ENCODE measurements at regions not wholly inside any gene's neighbourhood (a gene's known extent, or its start where the extent isn't known, plus 50 kb on each side); places are given as distances from the start of the nearest gene placed in this dataset.

DNA sequence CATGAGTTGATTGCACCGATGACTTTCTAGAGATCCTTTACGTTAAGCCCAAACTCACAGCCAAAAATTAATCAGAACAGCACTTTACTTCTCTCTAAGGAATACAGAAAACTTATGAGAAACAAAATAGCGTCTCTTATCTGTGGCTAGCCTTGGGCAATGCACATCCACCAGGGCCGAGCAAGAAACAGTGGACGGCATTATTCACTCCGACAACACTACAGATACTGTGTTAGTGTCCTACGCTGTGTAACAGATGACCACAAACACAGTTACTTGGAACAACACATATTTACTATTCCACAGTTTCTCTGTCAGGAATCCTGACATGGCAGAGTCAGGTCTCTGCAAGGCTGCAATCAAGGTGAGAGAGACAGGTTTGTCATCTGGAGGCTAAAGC lies 598.3 kb upstream of the ADARB2 start (continued):
- TF ChIP-seq EZH2 (IDR thresholded peaks at IDR 0.05; ENCODE audit: low read depth, unreplicated experiment) (no peak), EZH2phosphoT487 (IDR thresholded peaks at IDR 0.05; ENCODE audit: unreplicated experiment) (no peak), POLR2AphosphoS5 (IDR thresholded peaks at IDR 0.05; ENCODE audit: low read depth) (no peak), ZNF114 (CRISPR knock-in tag; IDR thresholded peaks at IDR 0.05) (no peak), CTCF (conservative IDR thresholded peaks at IDR 0.05; ENCODE audit: low read depth in 2 of 2) (no peak)
- TF ChIP-seq, protein P1, sequence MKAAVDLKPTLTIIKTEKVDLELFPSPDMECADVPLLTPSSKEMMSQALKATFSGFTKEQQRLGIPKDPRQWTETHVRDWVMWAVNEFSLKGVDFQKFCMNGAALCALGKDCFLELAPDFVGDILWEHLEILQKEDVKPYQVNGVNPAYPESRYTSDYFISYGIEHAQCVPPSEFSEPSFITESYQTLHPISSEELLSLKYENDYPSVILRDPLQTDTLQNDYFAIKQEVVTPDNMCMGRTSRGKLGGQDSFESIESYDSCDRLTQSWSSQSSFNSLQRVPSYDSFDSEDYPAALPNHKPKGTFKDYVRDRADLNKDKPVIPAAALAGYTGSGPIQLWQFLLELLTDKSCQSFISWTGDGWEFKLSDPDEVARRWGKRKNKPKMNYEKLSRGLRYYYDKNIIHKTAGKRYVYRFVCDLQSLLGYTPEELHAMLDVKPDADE (IDR thresholded peaks at IDR 0.05): no peak

DNA sequence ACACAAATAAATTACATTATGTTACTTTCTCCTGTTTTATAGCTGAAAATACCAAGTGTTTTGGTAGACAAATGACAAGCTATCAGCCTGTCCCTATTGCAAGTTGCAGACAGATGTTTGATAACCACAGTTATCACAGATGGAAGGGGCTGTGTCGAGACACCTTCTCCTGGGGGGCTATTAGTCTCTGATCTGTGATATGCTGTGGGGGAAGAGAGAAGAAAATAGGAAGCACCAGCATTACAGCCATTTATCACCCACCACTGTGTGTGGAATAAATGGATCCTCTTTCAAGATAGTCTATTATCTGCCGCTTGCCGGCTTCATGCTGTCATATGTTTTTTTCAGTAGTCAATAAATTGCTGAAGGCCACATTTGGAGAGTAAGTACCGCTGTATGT lies 597.2 kb upstream of the ADARB2 start:
- Histone ChIP-seq H2AFZ (no peak overlapping the region), H3K79me2 (replicated peaks; ENCODE audit: insufficient read depth) (no peaks in the 10 kb centered on the region), H3K4me3 (no peak overlapping the region), H3K27me3 (ENCODE audit: insufficient read depth) (no peaks in the 10 kb centered on the region), H3K4me2 (no peak overlapping the region), H3K4me1 (ENCODE audit: insufficient read depth) (no peaks in the 10 kb centered on the region), H3K9me2 (ENCODE audit: insufficient read depth) (peaks cover 2% of the 10 kb centered on the region; the same call in 1 of the 2 replicates), H3K36me3 (ENCODE audit: insufficient read depth) (no peaks in the 10 kb centered on the region), H3K27ac (ENCODE audit: low read depth) (no peak overlapping the region), H3F3A (replicated peaks; ENCODE audit: low read depth) (no peaks in the 10 kb centered on the region), H4K20me1 (replicated peaks; ENCODE audit: insufficient read depth) (no peaks in the 10 kb centered on the region)
- Mint-ChIP-seq H3K4me1 (no peaks in the 10 kb centered on the region), H3K4me3 (no peak overlapping the region), H3K27ac (no peak overlapping the region), H3K27me3 (ENCODE audit: insufficient read depth, low read depth, poor library complexity) (peaks cover 4% of the 10 kb centered on the region), H3K9me3 (peaks cover 4% of the 10 kb centered on the region; the same call in 1 of the 3 replicates), H3K36me3 (ENCODE audit: low read depth) (no peaks in the 10 kb centered on the region)
- no peak for ATAC-seq
- no peak for DNase-seq (ENCODE audit: low spot score)
- no peak for TF ChIP-seq ZNF331 (CRISPR knock-in tag; IDR thresholded peaks at IDR 0.05; ENCODE audit: low read depth)
- TF ChIP-seq, protein P2, sequence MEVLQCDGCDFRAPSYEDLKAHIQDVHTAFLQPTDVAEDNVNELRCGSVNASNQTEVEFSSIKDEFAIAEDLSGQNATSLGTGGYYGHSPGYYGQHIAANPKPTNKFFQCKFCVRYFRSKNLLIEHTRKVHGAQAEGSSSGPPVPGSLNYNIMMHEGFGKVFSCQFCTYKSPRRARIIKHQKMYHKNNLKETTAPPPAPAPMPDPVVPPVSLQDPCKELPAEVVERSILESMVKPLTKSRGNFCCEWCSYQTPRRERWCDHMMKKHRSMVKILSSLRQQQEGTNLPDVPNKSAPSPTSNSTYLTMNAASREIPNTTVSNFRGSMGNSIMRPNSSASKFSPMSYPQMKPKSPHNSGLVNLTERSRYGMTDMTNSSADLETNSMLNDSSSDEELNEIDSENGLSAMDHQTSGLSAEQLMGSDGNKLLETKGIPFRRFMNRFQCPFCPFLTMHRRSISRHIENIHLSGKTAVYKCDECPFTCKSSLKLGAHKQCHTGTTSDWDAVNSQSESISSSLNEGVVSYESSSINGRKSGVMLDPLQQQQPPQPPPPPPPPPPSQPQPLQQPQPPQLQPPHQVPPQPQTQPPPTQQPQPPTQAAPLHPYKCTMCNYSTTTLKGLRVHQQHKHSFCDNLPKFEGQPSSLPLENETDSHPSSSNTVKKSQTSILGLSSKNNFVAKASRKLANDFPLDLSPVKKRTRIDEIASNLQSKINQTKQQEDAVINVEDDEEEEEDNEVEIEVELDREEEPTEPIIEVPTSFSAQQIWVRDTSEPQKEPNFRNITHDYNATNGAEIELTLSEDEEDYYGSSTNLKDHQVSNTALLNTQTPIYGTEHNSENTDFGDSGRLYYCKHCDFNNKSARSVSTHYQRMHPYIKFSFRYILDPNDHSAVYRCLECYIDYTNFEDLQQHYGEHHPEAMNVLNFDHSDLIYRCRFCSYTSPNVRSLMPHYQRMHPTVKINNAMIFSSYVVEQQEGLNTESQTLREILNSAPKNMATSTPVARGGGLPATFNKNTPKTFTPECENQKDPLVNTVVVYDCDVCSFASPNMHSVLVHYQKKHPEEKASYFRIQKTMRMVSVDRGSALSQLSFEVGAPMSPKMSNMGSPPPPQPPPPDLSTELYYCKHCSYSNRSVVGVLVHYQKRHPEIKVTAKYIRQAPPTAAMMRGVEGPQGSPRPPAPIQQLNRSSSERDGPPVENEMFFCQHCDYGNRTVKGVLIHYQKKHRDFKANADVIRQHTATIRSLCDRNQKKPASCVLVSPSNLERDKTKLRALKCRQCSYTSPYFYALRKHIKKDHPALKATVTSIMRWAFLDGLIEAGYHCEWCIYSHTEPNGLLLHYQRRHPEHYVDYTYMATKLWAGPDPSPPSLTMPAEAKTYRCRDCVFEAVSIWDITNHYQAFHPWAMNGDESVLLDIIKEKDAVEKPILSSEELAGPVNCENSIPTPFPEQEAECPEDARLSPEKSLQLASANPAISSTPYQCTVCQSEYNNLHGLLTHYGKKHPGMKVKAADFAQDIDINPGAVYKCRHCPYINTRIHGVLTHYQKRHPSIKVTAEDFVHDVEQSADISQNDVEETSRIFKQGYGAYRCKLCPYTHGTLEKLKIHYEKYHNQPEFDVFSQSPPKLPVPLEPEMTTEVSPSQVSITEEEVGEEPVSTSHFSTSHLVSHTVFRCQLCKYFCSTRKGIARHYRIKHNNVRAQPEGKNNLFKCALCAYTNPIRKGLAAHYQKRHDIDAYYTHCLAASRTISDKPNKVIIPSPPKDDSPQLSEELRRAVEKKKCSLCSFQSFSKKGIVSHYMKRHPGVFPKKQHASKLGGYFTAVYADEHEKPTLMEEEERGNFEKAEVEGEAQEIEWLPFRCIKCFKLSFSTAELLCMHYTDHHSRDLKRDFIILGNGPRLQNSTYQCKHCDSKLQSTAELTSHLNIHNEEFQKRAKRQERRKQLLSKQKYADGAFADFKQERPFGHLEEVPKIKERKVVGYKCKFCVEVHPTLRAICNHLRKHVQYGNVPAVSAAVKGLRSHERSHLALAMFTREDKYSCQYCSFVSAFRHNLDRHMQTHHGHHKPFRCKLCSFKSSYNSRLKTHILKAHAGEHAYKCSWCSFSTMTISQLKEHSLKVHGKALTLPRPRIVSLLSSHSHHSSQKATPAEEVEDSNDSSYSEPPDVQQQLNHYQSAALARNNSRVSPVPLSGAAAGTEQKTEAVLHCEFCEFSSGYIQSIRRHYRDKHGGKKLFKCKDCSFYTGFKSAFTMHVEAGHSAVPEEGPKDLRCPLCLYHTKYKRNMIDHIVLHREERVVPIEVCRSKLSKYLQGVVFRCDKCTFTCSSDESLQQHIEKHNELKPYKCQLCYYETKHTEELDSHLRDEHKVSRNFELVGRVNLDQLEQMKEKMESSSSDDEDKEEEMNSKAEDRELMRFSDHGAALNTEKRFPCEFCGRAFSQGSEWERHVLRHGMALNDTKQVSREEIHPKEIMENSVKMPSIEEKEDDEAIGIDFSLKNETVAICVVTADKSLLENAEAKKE (CRISPR knock-in tag; IDR thresholded peaks at IDR 0.05): no peak
- no peak for TF ChIP-seq NANOG (IDR thresholded peaks at IDR 0.05; ENCODE audit: borderline replicate concordance)
- TF ChIP-seq, protein P1 (IDR thresholded peaks at IDR 0.05): no peak
- no peak for TF ChIP-seq EZH2 (IDR thresholded peaks at IDR 0.05; ENCODE audit: low read depth, unreplicated experiment)
- TF ChIP-seq JUNB (IDR thresholded peaks at IDR 0.05; ENCODE audit: unreplicated experiment): no peak
- TF ChIP-seq, protein P3, sequence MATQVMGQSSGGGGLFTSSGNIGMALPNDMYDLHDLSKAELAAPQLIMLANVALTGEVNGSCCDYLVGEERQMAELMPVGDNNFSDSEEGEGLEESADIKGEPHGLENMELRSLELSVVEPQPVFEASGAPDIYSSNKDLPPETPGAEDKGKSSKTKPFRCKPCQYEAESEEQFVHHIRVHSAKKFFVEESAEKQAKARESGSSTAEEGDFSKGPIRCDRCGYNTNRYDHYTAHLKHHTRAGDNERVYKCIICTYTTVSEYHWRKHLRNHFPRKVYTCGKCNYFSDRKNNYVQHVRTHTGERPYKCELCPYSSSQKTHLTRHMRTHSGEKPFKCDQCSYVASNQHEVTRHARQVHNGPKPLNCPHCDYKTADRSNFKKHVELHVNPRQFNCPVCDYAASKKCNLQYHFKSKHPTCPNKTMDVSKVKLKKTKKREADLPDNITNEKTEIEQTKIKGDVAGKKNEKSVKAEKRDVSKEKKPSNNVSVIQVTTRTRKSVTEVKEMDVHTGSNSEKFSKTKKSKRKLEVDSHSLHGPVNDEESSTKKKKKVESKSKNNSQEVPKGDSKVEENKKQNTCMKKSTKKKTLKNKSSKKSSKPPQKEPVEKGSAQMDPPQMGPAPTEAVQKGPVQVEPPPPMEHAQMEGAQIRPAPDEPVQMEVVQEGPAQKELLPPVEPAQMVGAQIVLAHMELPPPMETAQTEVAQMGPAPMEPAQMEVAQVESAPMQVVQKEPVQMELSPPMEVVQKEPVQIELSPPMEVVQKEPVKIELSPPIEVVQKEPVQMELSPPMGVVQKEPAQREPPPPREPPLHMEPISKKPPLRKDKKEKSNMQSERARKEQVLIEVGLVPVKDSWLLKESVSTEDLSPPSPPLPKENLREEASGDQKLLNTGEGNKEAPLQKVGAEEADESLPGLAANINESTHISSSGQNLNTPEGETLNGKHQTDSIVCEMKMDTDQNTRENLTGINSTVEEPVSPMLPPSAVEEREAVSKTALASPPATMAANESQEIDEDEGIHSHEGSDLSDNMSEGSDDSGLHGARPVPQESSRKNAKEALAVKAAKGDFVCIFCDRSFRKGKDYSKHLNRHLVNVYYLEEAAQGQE (IDR thresholded peaks at IDR 0.05; ENCODE audit: unreplicated experiment): no peak
